ENCODE measurements at regions not wholly inside any gene's neighbourhood (a gene's known extent, or its start where the extent isn't known, plus 50 kb on each side); places are given as distances from the start of the nearest gene placed in this dataset.

DNA sequence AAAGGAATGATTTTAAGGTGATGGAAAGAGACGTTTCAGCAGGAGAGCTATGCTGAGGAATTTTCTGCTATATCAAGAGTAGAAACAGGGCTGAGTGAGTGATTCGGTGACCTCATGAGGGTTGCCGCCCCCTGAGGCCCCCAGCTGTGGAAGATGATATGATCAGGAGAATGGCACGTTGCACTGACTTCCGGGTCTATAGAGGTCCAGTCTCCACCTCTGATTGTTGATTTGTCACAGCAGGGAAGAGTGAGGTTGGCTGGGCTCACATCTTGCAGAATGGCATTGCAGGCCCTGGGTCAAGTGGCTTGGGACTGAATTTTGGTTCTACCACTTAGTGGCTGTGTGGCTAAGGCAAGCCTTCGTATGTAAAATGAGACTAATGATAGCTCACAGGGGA is 205.1 kb downstream of the SNX19 start:
- TF ChIP-seq, protein P1, sequence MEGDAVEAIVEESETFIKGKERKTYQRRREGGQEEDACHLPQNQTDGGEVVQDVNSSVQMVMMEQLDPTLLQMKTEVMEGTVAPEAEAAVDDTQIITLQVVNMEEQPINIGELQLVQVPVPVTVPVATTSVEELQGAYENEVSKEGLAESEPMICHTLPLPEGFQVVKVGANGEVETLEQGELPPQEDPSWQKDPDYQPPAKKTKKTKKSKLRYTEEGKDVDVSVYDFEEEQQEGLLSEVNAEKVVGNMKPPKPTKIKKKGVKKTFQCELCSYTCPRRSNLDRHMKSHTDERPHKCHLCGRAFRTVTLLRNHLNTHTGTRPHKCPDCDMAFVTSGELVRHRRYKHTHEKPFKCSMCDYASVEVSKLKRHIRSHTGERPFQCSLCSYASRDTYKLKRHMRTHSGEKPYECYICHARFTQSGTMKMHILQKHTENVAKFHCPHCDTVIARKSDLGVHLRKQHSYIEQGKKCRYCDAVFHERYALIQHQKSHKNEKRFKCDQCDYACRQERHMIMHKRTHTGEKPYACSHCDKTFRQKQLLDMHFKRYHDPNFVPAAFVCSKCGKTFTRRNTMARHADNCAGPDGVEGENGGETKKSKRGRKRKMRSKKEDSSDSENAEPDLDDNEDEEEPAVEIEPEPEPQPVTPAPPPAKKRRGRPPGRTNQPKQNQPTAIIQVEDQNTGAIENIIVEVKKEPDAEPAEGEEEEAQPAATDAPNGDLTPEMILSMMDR (IDR thresholded peaks at IDR 0.05): no peak
- no peaks in the 10 kb centered on the region for H3K9me3 Mint-ChIP-seq
- no peak for DNase-seq
- H3K4me1 Mint-ChIP-seq: no peaks in the 10 kb centered on the region
- CTCF ChIA-PET: no interaction called here
- intact Hi-C loops (cut with micrococcal nuclease): no loop called here
- no peaks in the 10 kb centered on the region for H3K36me3 Mint-ChIP-seq (ENCODE audit: low read depth)
- POLR2A ChIA-PET: no interaction called here
- H3K27me3 Mint-ChIP-seq: peaks cover 2% of the 10 kb centered on the region
- no peak overlapping the region for H3K4me3 Mint-ChIP-seq
- H3K27ac Mint-ChIP-seq: no peak overlapping the region
- ATAC-seq (ENCODE audit: low read depth): no peak

DNA sequence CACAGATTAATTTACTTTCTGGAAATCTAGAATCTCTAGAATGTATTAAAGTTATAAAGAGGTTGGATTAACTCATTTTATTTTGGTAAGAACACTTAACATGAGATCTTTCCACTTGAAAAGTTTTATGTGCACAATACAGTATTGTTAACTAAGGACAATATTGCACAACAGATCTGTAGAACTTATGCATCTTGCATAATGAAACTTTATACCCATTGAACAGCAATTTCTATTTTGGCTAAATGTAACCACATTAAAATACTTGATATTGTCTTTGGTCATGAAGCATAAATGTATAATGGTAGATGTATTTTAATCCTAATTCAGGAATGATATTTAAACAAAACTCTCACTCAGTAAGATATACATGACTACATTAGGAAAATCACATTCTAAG is 203.8 kb downstream of the SNX19 start:
- no peaks in the 10 kb centered on the region for H3K4me1 Mint-ChIP-seq
- H3K4me3 Mint-ChIP-seq: no peak overlapping the region
- no peak overlapping the region for H3K27ac Mint-ChIP-seq
- DNase-seq: no peak
- no peak for ATAC-seq (ENCODE audit: low read depth)
- no peaks in the 10 kb centered on the region for H3K36me3 Mint-ChIP-seq (ENCODE audit: low read depth)
- H3K9me3 Mint-ChIP-seq: no peaks in the 10 kb centered on the region
- TF ChIP-seq, protein P1 (IDR thresholded peaks at IDR 0.05): no peak
- ChIA-PET POLR2A (no interaction called here), CTCF (no interaction called here)
- intact Hi-C loops (cut with micrococcal nuclease): no loop called here
- peaks cover 2% of the 10 kb centered on the region for H3K27me3 Mint-ChIP-seq

DNA sequence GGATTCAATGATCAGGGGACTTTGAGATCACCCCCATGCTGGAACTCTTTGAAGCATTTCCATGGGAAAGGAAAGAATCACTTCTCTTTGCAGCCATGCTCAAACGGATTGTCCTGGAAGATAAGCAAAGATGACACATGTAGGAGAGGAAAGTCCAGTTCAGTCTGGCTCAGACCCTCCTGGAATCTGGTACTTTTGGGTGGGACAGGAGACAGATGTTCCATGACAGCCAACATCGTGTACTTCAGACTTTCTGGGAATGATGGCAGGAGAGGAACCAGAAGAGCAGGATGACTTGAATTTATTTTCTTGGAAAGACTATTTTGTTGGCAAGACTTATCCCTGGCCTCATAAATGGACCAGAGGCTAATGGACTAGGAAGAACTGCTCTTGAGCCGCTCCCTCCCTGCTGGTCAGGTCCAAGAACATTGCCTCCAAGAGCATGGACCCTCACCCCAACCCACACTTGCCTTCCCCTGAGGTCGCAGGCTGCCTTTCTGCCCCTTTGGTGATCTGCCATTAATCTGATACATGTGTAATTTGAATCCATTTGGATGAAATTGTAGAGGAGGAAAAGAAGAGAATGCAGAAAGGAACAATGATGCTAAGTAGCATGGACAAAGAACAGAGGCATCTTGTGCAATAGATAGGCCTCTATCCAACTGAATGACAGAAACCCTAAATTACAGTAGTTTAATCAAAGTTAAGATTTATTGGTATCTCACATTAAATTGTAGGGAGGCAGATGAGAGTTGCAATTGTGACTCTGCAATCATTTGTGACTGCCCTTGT is 201.0 kb downstream of the SNX19 start:
- Mint-ChIP-seq H3K4me3 (no peak overlapping the region), H3K4me1 (no peaks in the 10 kb centered on the region), H3K9me3 (no peaks in the 10 kb centered on the region), H3K27me3 (peaks cover 2% of the 10 kb centered on the region), H3K27ac (no peak overlapping the region), H3K36me3 (ENCODE audit: low read depth) (no peaks in the 10 kb centered on the region)
- TF ChIP-seq, protein P1 (IDR thresholded peaks at IDR 0.05): no peak
- no peak for ATAC-seq (ENCODE audit: low read depth)
- ChIA-PET POLR2A (no interaction called here), CTCF (no interaction called here)
- no peak for DNase-seq
- intact Hi-C loops (cut with micrococcal nuclease): no loop called here

DNA sequence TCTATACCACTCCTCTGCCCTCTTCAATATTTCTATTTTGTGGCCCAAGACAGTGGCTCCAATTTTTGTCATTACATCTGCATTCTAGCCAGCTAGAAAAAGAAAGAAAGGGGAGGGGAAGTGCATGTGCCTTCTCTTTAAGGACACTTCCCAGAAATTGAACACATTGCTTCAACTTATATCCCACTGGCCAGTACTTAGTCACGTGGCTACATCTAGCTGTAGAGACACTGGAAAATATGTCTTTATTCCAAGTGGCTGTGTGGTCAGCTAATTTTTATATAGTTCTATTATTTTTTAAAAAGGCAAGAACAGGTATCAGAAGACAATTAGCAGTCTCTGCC is 200.4 kb downstream of the SNX19 start:
- intact Hi-C loops (cut with micrococcal nuclease): no loop called here
- TF ChIP-seq, protein P1 (IDR thresholded peaks at IDR 0.05): no peak
- H3K27me3 Mint-ChIP-seq: peaks cover 2% of the 10 kb centered on the region
- ATAC-seq (ENCODE audit: low read depth) (no peak), DNase-seq (no peak)
- no peaks in the 10 kb centered on the region for H3K36me3 Mint-ChIP-seq (ENCODE audit: low read depth)
- H3K27ac Mint-ChIP-seq: no peak overlapping the region
- no peak overlapping the region for H3K4me3 Mint-ChIP-seq
- no peaks in the 10 kb centered on the region for H3K9me3 Mint-ChIP-seq
- ChIA-PET CTCF (no interaction called here), POLR2A (no interaction called here)
- H3K4me1 Mint-ChIP-seq: no peaks in the 10 kb centered on the region

DNA sequence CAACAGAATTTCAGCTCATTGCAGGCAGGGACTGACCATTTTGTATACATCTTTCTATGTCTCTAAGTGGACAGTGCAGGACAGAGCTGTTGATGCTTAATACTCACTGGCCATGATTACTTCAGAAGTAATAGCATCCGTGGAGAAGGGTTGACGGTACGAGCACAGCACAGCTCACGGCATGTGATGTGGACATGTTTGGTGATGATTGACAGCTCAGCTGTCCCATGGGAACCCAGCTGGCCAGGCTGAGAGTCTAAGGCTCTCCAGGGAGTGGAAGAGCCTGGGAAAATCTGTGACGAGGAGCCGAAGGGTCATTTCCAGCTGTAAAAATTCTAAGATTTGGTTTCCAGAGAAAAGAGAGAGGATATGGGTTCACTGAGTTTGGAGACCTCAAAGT is 198.2 kb downstream of the SNX19 start:
- ChIA-PET CTCF (no interaction called here), POLR2A (no interaction called here)
- Mint-ChIP-seq H3K27me3 (peaks cover 2% of the 10 kb centered on the region), H3K4me3 (no peak overlapping the region), H3K4me1 (no peaks in the 10 kb centered on the region), H3K9me3 (no peaks in the 10 kb centered on the region), H3K36me3 (ENCODE audit: low read depth) (no peaks in the 10 kb centered on the region), H3K27ac (no peak overlapping the region)
- no peak for DNase-seq
- intact Hi-C loops (cut with micrococcal nuclease): no loop called here
- TF ChIP-seq, protein P1 (IDR thresholded peaks at IDR 0.05): no peak
- ATAC-seq (ENCODE audit: low read depth): no peak

Data from activated B cell treated with CpG ODN at 0.5 μM for 24 hours (primary cell).